ENCODE measurements at regions not wholly inside any gene's neighbourhood (a gene's known extent, or its start where the extent isn't known, plus 50 kb on each side); places are given as distances from the start of the nearest gene placed in this dataset.

DNA sequence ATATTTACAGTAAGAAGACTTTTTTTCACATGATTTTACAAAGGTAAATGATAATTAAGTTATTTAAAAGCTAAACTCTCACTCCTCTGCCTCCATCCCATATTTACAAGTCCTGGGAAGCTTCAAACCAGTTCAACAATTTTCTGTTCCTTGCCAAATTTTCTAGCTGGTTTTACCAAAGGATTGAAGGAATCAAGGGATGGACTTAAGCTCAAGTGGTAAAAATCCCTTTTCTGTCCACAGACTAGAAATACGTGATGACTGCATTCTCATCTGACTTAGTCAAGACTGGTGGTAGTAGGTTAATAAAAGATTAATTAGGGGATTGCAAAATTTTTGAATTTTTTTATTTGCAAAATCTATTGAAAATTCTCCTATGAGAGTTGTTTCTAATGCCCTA, 297.3 kb downstream of the MTX2 start:
- Histone ChIP-seq H3K9me3 (no peaks in the 10 kb centered on the region), H3K27ac (no peak overlapping the region), H3K4me1 (no peaks in the 10 kb centered on the region), H3K36me3 (no peaks in the 10 kb centered on the region), H3K4me3 (no peak overlapping the region), H3K27me3 (peaks cover 0 to 70% (median 21%) of the 10 kb centered on the region in 7 donors)
- DNase-seq (no peak), ATAC-seq (no peak)
- intact Hi-C loops (cut with DNase I) = loop anchor here in 1 of 10 donors (10.0 kb wide), 1 partner anchor 248 kb away; no protein-coding TSS in a partner anchor
- TF ChIP-seq, protein P1, sequence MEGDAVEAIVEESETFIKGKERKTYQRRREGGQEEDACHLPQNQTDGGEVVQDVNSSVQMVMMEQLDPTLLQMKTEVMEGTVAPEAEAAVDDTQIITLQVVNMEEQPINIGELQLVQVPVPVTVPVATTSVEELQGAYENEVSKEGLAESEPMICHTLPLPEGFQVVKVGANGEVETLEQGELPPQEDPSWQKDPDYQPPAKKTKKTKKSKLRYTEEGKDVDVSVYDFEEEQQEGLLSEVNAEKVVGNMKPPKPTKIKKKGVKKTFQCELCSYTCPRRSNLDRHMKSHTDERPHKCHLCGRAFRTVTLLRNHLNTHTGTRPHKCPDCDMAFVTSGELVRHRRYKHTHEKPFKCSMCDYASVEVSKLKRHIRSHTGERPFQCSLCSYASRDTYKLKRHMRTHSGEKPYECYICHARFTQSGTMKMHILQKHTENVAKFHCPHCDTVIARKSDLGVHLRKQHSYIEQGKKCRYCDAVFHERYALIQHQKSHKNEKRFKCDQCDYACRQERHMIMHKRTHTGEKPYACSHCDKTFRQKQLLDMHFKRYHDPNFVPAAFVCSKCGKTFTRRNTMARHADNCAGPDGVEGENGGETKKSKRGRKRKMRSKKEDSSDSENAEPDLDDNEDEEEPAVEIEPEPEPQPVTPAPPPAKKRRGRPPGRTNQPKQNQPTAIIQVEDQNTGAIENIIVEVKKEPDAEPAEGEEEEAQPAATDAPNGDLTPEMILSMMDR (IDR thresholded peaks at IDR 0.05) = no peak
- WGBS, 2 donors = 99 to 100% methylated on average over 1 of the region's 1 CpG

DNA sequence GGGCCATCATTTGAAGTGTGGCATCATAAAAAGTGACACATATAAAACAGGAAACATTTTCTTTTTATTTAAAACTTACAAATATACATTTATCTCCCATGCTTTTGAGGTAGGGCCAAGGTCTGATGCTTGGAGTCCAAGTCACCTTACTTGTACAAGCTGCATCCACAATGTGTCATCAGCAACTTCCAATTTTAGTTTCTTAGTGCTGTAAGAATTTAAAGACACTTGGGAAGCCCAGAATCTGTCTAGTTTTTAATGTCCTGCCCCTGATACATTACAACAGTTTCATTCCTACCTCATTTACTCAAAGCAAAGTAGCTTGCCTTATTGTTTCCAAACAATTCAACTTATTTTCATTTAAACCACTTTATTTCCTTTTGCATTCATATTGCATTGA, 297.7 kb downstream of the MTX2 start:
- TF ChIP-seq, protein P1 (IDR thresholded peaks at IDR 0.05) = no peak
- H3K9me3 ChIP-seq = no peaks in the 10 kb centered on the region
- DNase-seq (no peak), ATAC-seq (no peak)
- no peaks in the 10 kb centered on the region for H3K36me3 ChIP-seq
- no peak overlapping the region for H3K27ac ChIP-seq
- H3K4me1 ChIP-seq = no peaks in the 10 kb centered on the region
- H3K27me3 ChIP-seq = peaks cover 0 to 72% (median 22%) of the 10 kb centered on the region in 7 donors
- H3K4me3 ChIP-seq = no peak overlapping the region
- intact Hi-C loops (cut with DNase I) = loop anchor here in 1 of 10 donors (10.0 kb wide), 1 partner anchor 248 kb away; no protein-coding TSS in a partner anchor

DNA sequence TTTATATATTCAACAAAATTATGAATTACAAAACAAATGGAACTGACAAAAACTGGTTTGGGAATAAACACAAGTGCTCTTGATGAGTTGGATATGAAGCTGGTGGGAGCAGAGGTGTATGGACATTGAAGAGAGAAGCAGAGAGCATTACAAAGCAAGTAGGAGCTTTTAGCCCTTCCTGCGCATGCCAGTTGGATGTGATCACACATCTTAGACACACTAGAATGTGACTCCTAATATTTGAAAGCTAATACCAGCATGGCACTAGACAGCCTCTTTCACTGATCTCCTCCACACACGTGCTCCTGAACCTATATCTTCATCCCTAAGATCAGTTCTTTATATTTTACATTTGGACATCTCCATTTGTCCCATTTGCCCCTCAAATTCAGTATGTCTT, 298.1 kb downstream of the MTX2 start:
- Histone ChIP-seq H3K4me1 (no peaks in the 10 kb centered on the region), H3K9me3 (no peaks in the 10 kb centered on the region), H3K4me3 (no peak overlapping the region), H3K36me3 (no peaks in the 10 kb centered on the region), H3K27me3 (peaks cover 0 to 73% (median 20%) of the 10 kb centered on the region in 7 donors), H3K27ac (no peak overlapping the region)
- TF ChIP-seq, protein P1 (IDR thresholded peaks at IDR 0.05) = no peak
- 86 to 95% methylated on average over 2 of the region's 2 CpGs for WGBS, 2 donors
- ATAC-seq (no peak), DNase-seq (no peak)
- intact Hi-C loops (cut with DNase I) = loop anchor here in 1 of 10 donors (10.0 kb wide), 1 partner anchor 247 kb away; no protein-coding TSS in a partner anchor

DNA sequence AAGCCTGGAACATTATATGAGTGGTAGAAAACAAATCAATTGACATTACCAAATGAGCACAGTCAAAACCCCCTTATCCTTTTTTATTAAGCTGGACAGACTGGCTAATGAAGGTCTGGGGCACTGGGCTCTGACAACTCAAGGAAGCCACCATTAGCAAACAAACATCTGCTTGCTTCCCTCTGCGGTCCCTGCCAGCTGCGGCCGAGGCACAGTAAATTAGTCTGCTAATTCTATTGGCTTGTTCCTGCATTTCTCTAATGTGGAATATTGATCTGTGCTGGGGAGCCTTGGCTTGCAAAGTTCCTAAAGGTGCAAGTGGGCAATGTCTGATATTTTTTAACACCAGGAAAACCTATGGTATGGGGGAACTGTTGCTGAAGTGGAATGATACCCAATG, 300.3 kb downstream of the MTX2 start:
- 86 to 94% methylated on average over 3 of the region's 3 CpGs for WGBS, 2 donors
- no peak overlapping the region for H3K27ac ChIP-seq

More for the DNA sequence above, 300.3 kb downstream of the MTX2 start:
- Histone ChIP-seq H3K4me3 (no peak overlapping the region), H3K4me1 (no peaks in the 10 kb centered on the region), H3K36me3 (no peaks in the 10 kb centered on the region), H3K9me3 (no peaks in the 10 kb centered on the region), H3K27me3 (peaks cover 0 to 59% (median 11%) of the 10 kb centered on the region in 7 donors)
- TF ChIP-seq, protein P1 (IDR thresholded peaks at IDR 0.05) = no peak
- intact Hi-C loops (cut with DNase I) = loop anchor here in 1 of 10 donors (10.0 kb wide), 1 partner anchor 245 kb away; no protein-coding TSS in a partner anchor
- DNase-seq (no peak), ATAC-seq (no peak)

All from heart right ventricle (tissue), 16 donors.